ENCODE measurements at regions not wholly inside any gene's neighbourhood (a gene's known extent, or its start where the extent isn't known, plus 50 kb on each side); places are given as distances from the start of the nearest gene placed in this dataset.

GRCh38 chr17:13869331-13869940 lies 199.9 kb upstream of the COX10 start:
- Histone ChIP-seq H3K4me3 (ENCODE audit: low read depth, low read length) (no peak overlapping the region), H3K36me3 (ENCODE audit: control insufficient read depth, insufficient read depth, low read length) (no peaks in the 10 kb centered on the region), H3K27me3 (ENCODE audit: control insufficient read depth, insufficient read depth, low read length) (no peaks in the 10 kb centered on the region)
- TF ChIP-seq CTCF (IDR thresholded peaks at IDR 0.05; ENCODE audit: insufficient read depth, low read length, severe bottlenecking), result no peak
- FAIRE-seq (no peak), DNase-seq (ENCODE audit: low read depth) (no peak)

DNA sequence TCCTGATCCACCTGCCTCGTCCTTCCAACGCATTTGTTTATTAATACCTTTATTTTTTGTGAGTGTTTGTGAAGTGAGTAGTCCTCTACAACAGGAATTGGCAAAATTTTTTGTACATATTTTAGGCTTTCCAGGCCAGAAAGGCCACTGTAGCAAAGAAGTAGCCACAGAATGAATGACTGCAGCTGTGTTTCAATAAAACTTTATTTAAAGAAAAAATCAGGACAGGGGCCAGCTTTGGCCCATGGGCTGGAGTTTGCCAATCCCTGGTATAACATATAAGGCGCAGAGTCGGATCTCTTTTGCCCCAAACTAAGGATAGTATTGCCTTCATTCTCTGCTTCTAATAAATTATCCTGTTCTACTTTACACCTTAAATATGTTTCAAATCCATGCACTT lies 198.0 kb upstream of the COX10 start:
- Histone ChIP-seq H3K4me3 (ENCODE audit: low read depth, low read length) (no peak overlapping the region), H3K27me3 (ENCODE audit: control insufficient read depth, insufficient read depth, low read length) (no peaks in the 10 kb centered on the region), H3K36me3 (ENCODE audit: control insufficient read depth, insufficient read depth, low read length) (no peaks in the 10 kb centered on the region)
- DNase-seq (ENCODE audit: low read depth) (no peak), FAIRE-seq (no peak)
- TF ChIP-seq CTCF (IDR thresholded peaks at IDR 0.05; ENCODE audit: insufficient read depth, low read length, severe bottlenecking), result no peak

DNA sequence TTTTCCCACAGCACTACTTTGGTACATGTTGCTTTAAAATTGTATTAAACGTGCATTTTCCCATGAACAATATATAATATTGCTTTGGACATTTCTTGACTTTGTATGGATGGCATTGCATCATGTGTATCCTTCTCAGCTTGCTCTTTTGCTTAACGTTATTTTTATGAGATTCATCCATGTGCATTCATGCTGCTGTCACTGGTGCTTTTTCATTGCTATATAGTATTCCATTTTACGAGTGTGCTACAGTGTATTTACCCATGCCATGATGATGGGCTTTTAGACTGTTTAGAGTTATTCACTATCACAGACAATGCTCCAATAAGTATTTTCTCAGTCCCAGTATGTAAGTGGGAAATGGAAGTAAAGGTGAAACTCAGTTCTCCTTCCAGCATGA lies 195.2 kb upstream of the COX10 start:
- FAIRE-seq (no peak), DNase-seq (ENCODE audit: low read depth) (no peak)
- no peak overlapping the region for H3K4me3 ChIP-seq (ENCODE audit: low read depth, low read length)
- no peaks in the 10 kb centered on the region for H3K36me3 ChIP-seq (ENCODE audit: control insufficient read depth, insufficient read depth, low read length)
- no peaks in the 10 kb centered on the region for H3K27me3 ChIP-seq (ENCODE audit: control insufficient read depth, insufficient read depth, low read length)
- no peak for TF ChIP-seq CTCF (IDR thresholded peaks at IDR 0.05; ENCODE audit: insufficient read depth, low read length, severe bottlenecking)

DNA sequence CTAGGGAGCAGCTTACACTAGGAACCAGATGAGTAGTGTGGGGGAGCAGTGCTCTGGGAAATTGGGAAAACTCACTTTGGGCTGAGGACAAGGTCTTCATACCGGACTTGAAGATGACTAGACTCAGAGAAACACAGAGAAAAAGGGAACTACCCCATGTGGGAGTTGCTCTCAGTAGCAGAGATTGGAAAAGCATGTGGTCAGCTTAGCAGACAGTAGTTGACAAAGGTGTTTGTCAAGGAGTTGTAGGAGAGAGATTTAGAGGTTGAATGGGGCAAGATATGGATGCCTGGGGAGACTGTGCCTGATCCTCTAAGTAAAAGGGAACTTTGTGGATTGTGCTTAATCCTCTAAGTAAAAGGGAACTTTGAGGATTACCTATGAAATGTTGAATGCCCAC lies 194.5 kb upstream of the COX10 start:
- TF ChIP-seq CTCF (IDR thresholded peaks at IDR 0.05; ENCODE audit: insufficient read depth, low read length, severe bottlenecking), result no peak
- no peaks in the 10 kb centered on the region for H3K36me3 ChIP-seq (ENCODE audit: control insufficient read depth, insufficient read depth, low read length)
- no peaks in the 10 kb centered on the region for H3K27me3 ChIP-seq (ENCODE audit: control insufficient read depth, insufficient read depth, low read length)
- FAIRE-seq, result no peak
- no peak overlapping the region for H3K4me3 ChIP-seq (ENCODE audit: low read depth, low read length)
- no peak for DNase-seq (ENCODE audit: low read depth)

DNA sequence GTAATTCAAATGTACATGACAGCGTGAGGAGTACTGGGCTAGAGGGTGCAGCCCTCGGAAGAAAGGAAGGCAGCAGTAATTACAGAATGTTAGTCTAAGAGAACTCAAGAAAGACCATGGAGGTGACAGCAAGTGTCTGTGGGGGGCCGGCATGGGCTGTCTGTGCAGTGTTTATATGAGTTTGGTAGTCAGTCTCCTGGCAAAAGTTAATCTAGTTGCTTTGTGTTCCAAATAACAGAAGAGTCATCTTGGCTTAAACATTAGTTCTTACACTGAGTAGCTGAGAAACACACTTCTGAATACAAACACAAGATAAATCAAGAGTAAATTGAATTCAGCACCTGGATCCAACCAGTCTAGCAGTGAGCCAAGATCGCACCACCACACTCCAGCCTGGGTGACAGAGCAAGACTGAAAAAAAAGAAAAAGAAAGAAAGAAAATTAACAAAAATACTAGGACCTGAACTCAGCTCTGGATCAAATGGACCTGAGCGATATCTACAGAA lies 189.3 kb upstream of the COX10 start:
- Histone ChIP-seq H3K4me3 (ENCODE audit: low read depth, low read length) (no peak overlapping the region), H3K36me3 (ENCODE audit: control insufficient read depth, insufficient read depth, low read length) (no peaks in the 10 kb centered on the region), H3K27me3 (ENCODE audit: control insufficient read depth, insufficient read depth, low read length) (no peaks in the 10 kb centered on the region)
- FAIRE-seq, result no peak
- TF ChIP-seq CTCF (IDR thresholded peaks at IDR 0.05; ENCODE audit: insufficient read depth, low read length, severe bottlenecking), result no peak
- DNase-seq (ENCODE audit: low read depth), result no peak

GRCh38 chr17:13883659-13884058 lies 185.6 kb upstream of the COX10 start:
- Histone ChIP-seq H3K36me3 (ENCODE audit: control insufficient read depth, insufficient read depth, low read length) (no peaks in the 10 kb centered on the region), H3K4me3 (ENCODE audit: low read depth, low read length) (no peak overlapping the region), H3K27me3 (ENCODE audit: control insufficient read depth, insufficient read depth, low read length) (no peaks in the 10 kb centered on the region)
- no peak for TF ChIP-seq CTCF (IDR thresholded peaks at IDR 0.05; ENCODE audit: insufficient read depth, low read length, severe bottlenecking)
- no peak for FAIRE-seq
- DNase-seq (ENCODE audit: low read depth), result no peak

Measured in bronchial epithelial cell (primary cell).